K562 (cell line): ENCODE measurements at regions not wholly inside any gene's neighbourhood (a gene's known extent, or its start where the extent isn't known, plus 50 kb on each side); places are given as distances from the start of the nearest gene placed in this dataset.

ENCODE experiments used
- ELF4 ChIP-seq: fragments of 450-650 bp; formaldehyde crosslinking; IDR thresholded peaks from 2 replicates; pipeline ENCODE4 v1.4.0; 2022; ENCODE audit warnings: missing genetic modification characterization
- FOXM1 ChIP-seq, 2 experiments: fragments of 450-650 bp in 1 of 2; sonication (generic) in 1 of 2; formaldehyde crosslinking in 1 of 2; IDR thresholded peaks; 2 replicates each; pipeline versions ENCODE4 v1.6.1 to v1.9.0; 2017 to 2022; ENCODE audit warnings: low read depth in 2 of 2, mild to moderate bottlenecking in 2 of 2, missing genetic modification reagents in 1 of 2, moderate library complexity in 1 of 2
- TAF1 ChIP-seq: IDR thresholded peaks from 2 replicates; pipeline ENCODE4 v1.6.1; 2011; ENCODE audit warnings: mild to moderate bottlenecking, low read length, moderate library complexity; ENCODE audit not compliant: insufficient read depth, control insufficient read depth, severe bottlenecking; ENCODE audit errors: extremely low read depth
- ZKSCAN8 ChIP-seq: fragments of 200-800 bp; sonication (Bioruptor generic); IDR thresholded peaks from 2 replicates; pipeline ENCODE4 v1.6.1; 2016; ENCODE audit warnings: missing genetic modification characterization, missing compliant biosample characterization
- TF ChIP-seq, protein P1 (sequence below): sonication (generic); formaldehyde crosslinking; IDR thresholded peaks from 2 replicates; pipeline ENCODE4 v1.8.0; 2022; ENCODE audit warnings: missing genetic modification reagents, mild to moderate bottlenecking, moderate library complexity, borderline replicate concordance

GRCh38 chr6:166693880-166694279, 66.8 kb upstream of the RPS6KA2 start:
- TF ChIP-seq ELF4 (no peak), TAF1 (no peak), ZKSCAN8 (no peak), FOXM1 (IDR thresholded peaks at IDR 0.05; ENCODE audit: low read depth) (no peak), FOXM1 (CRISPR knock-in tag; IDR thresholded peaks at IDR 0.05; ENCODE audit: low read depth) (no peak)
- TF ChIP-seq, protein P1, sequence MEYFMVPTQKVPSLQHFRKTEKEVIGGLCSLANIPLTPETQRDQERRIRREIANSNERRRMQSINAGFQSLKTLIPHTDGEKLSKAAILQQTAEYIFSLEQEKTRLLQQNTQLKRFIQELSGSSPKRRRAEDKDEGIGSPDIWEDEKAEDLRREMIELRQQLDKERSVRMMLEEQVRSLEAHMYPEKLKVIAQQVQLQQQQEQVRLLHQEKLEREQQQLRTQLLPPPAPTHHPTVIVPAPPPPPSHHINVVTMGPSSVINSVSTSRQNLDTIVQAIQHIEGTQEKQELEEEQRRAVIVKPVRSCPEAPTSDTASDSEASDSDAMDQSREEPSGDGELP (CRISPR knock-in tag), result no peak
